Large intestine (tissue), 3 donors: ENCODE measurements at regions not wholly inside any gene's neighbourhood (a gene's known extent, or its start where the extent isn't known, plus 50 kb on each side); places are given as distances from the start of the nearest gene placed in this dataset.

Experiments used
- DNase-seq, 2 donors: peaks; one replicate each; pipeline versions ENCODE4 v3.0.0 to v3.0.0-alpha.2; 2013
- H3K27ac ChIP-seq: one replicate; pipeline ENCODE4 v1.5.1; 2013; ENCODE audit warnings: low read length
- H3K27me3 ChIP-seq: 2 replicates; pipeline ENCODE4 v1.6.1; 2013; ENCODE audit warnings: low read length; ENCODE audit not compliant: control insufficient read depth, insufficient read depth
- H3K36me3 ChIP-seq: 2 replicates; pipeline ENCODE4 v1.6.1; 2013; ENCODE audit warnings: low read length; ENCODE audit not compliant: control insufficient read depth, insufficient read depth
- H3K4me1 ChIP-seq: one replicate; pipeline ENCODE4 v1.6.1; 2013; ENCODE audit warnings: low read length; ENCODE audit not compliant: control insufficient read depth, insufficient read depth
- H3K4me3 ChIP-seq: one replicate; pipeline ENCODE4 v1.5.1; 2013; ENCODE audit warnings: low read length
- H3K9me3 ChIP-seq: one replicate; pipeline ENCODE4 v1.6.1; 2013; ENCODE audit warnings: mild to moderate bottlenecking, low read depth, low read length, moderate library complexity; ENCODE audit not compliant: control insufficient read depth
- WGBS: methylation state at CpG from one replicate; pipeline ENCODE4 v1.1.5; 2013; ENCODE audit warnings: low lambda C conversion rate; ENCODE audit not compliant: insufficient coverage; 5-methylcytosine and 5-hydroxymethylcytosine counted together

- no peaks in the 10 kb centered on the region for H3K36me3 ChIP-seq
- H3K27ac ChIP-seq: no peak overlapping the region
- H3K27me3 ChIP-seq: no peaks in the 10 kb centered on the region
- WGBS: 100% methylated on average over 1 of the region's 2 CpGs
- no peak for DNase-seq
- H3K9me3 ChIP-seq: peaks cover 16% of the 10 kb centered on the region
- no peak overlapping the region for H3K4me3 ChIP-seq
- no peaks in the 10 kb centered on the region for H3K4me1 ChIP-seq
Observed at GRCh38 chr2:186113284-186113683, 372.8 kb upstream of the ZC3H15 start.

DNA sequence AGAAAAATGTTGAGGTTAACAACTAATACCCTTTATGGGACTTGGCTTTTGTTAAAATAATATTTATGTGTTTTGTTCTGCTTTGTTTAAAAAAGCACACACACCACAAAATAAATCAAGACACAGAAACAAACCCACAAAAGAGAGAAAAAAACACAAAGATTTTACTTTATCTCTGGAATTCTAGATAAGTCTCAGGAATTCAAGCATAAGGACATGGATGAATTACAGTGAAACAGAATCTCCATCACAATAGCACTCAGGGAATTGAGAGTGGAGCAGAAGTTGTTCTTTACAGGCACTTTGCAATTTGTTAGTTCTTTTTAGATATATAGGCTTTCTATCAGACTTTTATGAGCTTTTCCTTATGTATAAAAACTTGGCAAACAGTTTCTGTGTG is 360.9 kb upstream of the ZC3H15 start:
- Histone ChIP-seq H3K4me3 (no peak overlapping the region), H3K27me3 (no peaks in the 10 kb centered on the region), H3K4me1 (no peaks in the 10 kb centered on the region), H3K36me3 (no peaks in the 10 kb centered on the region), H3K27ac (no peak overlapping the region), H3K9me3 (no peaks in the 10 kb centered on the region)
- no peak for DNase-seq

DNA sequence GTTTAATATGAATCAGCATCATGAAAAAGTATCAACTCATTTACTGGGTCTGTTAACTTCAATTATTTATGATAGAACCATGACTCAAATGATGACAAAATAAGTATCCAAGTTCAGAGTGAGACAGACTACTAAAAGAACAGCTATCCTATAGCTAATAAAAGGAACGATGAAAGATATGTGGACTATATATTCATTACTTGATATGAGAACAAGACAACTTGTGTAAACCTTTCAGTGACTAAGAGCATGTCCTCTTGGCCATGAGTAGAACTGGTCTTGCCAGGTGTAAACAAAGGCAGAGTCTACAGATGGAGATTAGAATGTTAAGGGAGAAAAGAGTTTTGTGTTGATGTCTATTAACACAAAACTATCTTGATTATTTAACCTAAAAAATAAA is 360.4 kb upstream of the ZC3H15 start:
- Histone ChIP-seq H3K36me3 (no peaks in the 10 kb centered on the region), H3K27me3 (no peaks in the 10 kb centered on the region), H3K4me3 (no peak overlapping the region), H3K4me1 (no peaks in the 10 kb centered on the region), H3K27ac (no peak overlapping the region), H3K9me3 (no peaks in the 10 kb centered on the region)
- WGBS: no CpG with 5 or more reads among the region's 1 CpG
- DNase-seq: no peak

- Histone ChIP-seq H3K27me3 (no peaks in the 10 kb centered on the region), H3K9me3 (no peaks in the 10 kb centered on the region), H3K4me3 (no peak overlapping the region), H3K27ac (no peak overlapping the region), H3K4me1 (no peaks in the 10 kb centered on the region), H3K36me3 (no peaks in the 10 kb centered on the region)
- DNase-seq: no peak
Observed at GRCh38 chr2:186126181-186126580, 359.9 kb upstream of the ZC3H15 start.

GRCh38 chr2:186129767-186130581 is 356.1 kb upstream of the ZC3H15 start:
- H3K27me3 ChIP-seq: no peaks in the 10 kb centered on the region
- H3K9me3 ChIP-seq: no peaks in the 10 kb centered on the region
- no CpG with 5 or more reads among the region's 1 CpG for WGBS
- H3K36me3 ChIP-seq: no peaks in the 10 kb centered on the region
- H3K27ac ChIP-seq: no peak overlapping the region
- peak in 1 of 2 donors; percentile 2 for DNase-seq
- H3K4me3 ChIP-seq: no peak overlapping the region
- no peaks in the 10 kb centered on the region for H3K4me1 ChIP-seq

- no peaks in the 10 kb centered on the region for H3K27me3 ChIP-seq
- no peak overlapping the region for H3K27ac ChIP-seq
- no peaks in the 10 kb centered on the region for H3K36me3 ChIP-seq
- no peaks in the 10 kb centered on the region for H3K4me1 ChIP-seq
- H3K9me3 ChIP-seq: no peaks in the 10 kb centered on the region
- no peak overlapping the region for H3K4me3 ChIP-seq
- DNase-seq: no peak
- no CpG with 5 or more reads among the region's 3 CpGs for WGBS
Observed at GRCh38 chr2:186130748-186131641, 355.1 kb upstream of the ZC3H15 start.

DNA sequence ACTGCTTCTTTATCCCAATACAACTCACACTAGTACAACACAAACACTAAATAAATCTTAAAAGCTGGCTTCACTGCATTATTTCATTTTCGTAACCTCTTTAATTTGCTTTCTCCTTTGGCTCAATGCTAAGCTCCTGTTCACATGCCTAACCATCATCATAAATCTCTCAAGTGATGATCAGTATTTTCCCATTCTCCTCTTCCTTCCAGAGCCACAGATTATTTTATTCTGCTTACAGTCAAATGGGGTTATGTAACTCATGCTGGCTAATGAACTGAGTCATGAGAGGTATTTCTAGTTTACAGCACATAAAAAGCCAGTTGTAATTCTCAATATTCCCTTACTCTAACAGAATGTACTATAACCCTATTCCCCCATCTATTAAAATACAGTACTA is 350.4 kb upstream of the ZC3H15 start:
- H3K27me3 ChIP-seq: no peaks in the 10 kb centered on the region
- no peaks in the 10 kb centered on the region for H3K36me3 ChIP-seq
- H3K4me1 ChIP-seq: no peaks in the 10 kb centered on the region
- DNase-seq: no peak
- no peak overlapping the region for H3K27ac ChIP-seq
- WGBS: 100% methylated on average over 1 of the region's 1 CpG
- no peak overlapping the region for H3K4me3 ChIP-seq
- H3K9me3 ChIP-seq: no peaks in the 10 kb centered on the region

GRCh38 chr2:186136860-186137259 is 349.2 kb upstream of the ZC3H15 start:
- H3K9me3 ChIP-seq: no peaks in the 10 kb centered on the region

DNA sequence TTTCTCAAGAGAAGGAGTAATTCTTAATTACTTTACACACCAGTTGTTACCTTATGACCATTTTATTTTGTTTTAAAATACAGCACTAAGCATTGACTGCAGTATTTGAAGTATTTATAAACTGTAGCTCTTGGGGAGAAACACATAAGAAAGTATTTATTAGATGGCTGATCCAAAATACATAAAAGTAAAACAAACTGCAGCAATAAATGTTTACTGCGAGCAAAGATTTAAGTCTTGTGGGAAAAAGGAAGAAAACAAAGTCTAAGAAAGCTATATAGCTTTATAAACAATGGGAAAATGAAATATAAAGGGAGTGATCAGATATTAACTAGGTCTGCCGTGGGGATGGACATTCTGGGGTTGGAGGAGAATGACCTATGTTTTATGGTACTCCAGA is 347.2 kb upstream of the ZC3H15 start:
- Histone ChIP-seq H3K36me3 (no peaks in the 10 kb centered on the region), H3K27me3 (no peaks in the 10 kb centered on the region), H3K9me3 (no peaks in the 10 kb centered on the region), H3K4me1 (no peaks in the 10 kb centered on the region), H3K4me3 (no peak overlapping the region), H3K27ac (no peak overlapping the region)
- DNase-seq: no peak
- 88% methylated on average over 2 of the region's 2 CpGs for WGBS

More at GRCh38 chr2:186136860-186137259, 349.2 kb upstream of the ZC3H15 start:
- H3K4me3 ChIP-seq: no peak overlapping the region
- H3K36me3 ChIP-seq: no peaks in the 10 kb centered on the region
- H3K27me3 ChIP-seq: no peaks in the 10 kb centered on the region
- H3K27ac ChIP-seq: no peak overlapping the region
- H3K4me1 ChIP-seq: no peaks in the 10 kb centered on the region
- no peak for DNase-seq

DNA sequence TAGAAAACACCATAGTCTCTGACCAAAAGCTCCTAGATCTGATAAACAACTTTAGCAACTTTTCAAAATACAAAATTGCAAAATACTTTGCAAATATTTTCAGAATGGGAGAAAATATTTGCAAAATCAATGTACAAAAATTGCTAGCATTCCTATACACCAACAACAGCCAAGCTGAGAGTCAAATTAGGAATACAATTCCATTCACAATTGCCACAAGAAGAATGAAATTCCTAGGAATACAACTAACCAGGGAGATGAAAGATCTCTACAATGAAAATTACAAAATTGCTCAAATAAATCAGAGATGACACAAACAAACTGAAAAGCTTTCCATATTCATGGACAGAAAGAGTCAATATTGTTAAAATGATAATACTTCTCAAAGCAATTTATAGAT is 327.0 kb upstream of the ZC3H15 start:
- Histone ChIP-seq H3K4me3 (no peak overlapping the region), H3K4me1 (no peaks in the 10 kb centered on the region), H3K9me3 (peaks cover 26% of the 10 kb centered on the region), H3K36me3 (no peaks in the 10 kb centered on the region), H3K27me3 (no peaks in the 10 kb centered on the region), H3K27ac (no peak overlapping the region)
- no peak for DNase-seq

- Histone ChIP-seq H3K27ac (no peak overlapping the region), H3K4me3 (no peak overlapping the region)
Observed at GRCh38 chr2:186164325-186164724, 321.7 kb upstream of the ZC3H15 start.

More at GRCh38 chr2:186164325-186164724, 321.7 kb upstream of the ZC3H15 start:
- H3K9me3 ChIP-seq: peaks cover 2% of the 10 kb centered on the region
- no CpG with 5 or more reads among the region's 2 CpGs for WGBS
- H3K27me3 ChIP-seq: no peaks in the 10 kb centered on the region
- H3K36me3 ChIP-seq: no peaks in the 10 kb centered on the region
- no peaks in the 10 kb centered on the region for H3K4me1 ChIP-seq
- no peak for DNase-seq
